Bone marrow (tissue), 2 donors: ENCODE measurements at regions not wholly inside any gene's neighbourhood (a gene's known extent, or its start where the extent isn't known, plus 50 kb on each side); places are given as distances from the start of the nearest gene placed in this dataset.

Experiments
- DNase-seq, 2 donors: peaks; one replicate each; lab custom pipeline; 2025; lab: John Stamatoyannopoulos, UW

GRCh38 chr4:23333946-23334878, 555.6 kb downstream of the PPARGC1A start:
- peak in 1 of 2 donors; percentile 76 for DNase-seq

GRCh38 chr4:23333556-23333945, 556.3 kb downstream of the PPARGC1A start:
- peak in 1 of 2 donors; percentile 35 for DNase-seq

- DNase-seq, result no peak
These were observed 557.5 kb downstream of the PPARGC1A start for GRCh38 chr4:23332313-23332712.

GRCh38 chr4:23327120-23327519, 562.7 kb downstream of the PPARGC1A start:
- no peak for DNase-seq

GRCh38 chr4:23324021-23324690, 565.7 kb downstream of the PPARGC1A start:
- peak in 1 of 2 donors; percentile 17 for DNase-seq

GRCh38 chr4:23323436-23323835, 566.4 kb downstream of the PPARGC1A start:
- no peak for DNase-seq

- no peak for DNase-seq
These were observed 567.1 kb downstream of the PPARGC1A start for GRCh38 chr4:23322732-23323131.

- no peak for DNase-seq
These were observed 568.8 kb downstream of the PPARGC1A start for GRCh38 chr4:23320931-23321587.

- DNase-seq, result no peak
These were observed 577.2 kb downstream of the PPARGC1A start for GRCh38 chr4:23312686-23313085.

GRCh38 chr4:23311983-23312382, 577.9 kb downstream of the PPARGC1A start:
- no peak for DNase-seq

GRCh38 chr4:23305026-23305425, 584.8 kb downstream of the PPARGC1A start:
- peak in 1 of 2 donors; percentile 4 for DNase-seq

GRCh38 chr4:23298371-23298770, 591.5 kb downstream of the PPARGC1A start:
- no peak for DNase-seq

- no peak for DNase-seq
These were observed 592.5 kb downstream of the PPARGC1A start for GRCh38 chr4:23297327-23297726.

GRCh38 chr4:23291139-23291538, 598.4 kb downstream of the GBA3 start:
- no peak for DNase-seq

- no peak for DNase-seq
These were observed 597.9 kb downstream of the GBA3 start for GRCh38 chr4:23290656-23291055.

- no peak for DNase-seq
These were observed 586.7 kb downstream of the GBA3 start for GRCh38 chr4:23279377-23279986.

- no peak for DNase-seq
These were observed 586.1 kb downstream of the GBA3 start for GRCh38 chr4:23278845-23279244.

- no peak for DNase-seq
These were observed 583.3 kb downstream of the GBA3 start for GRCh38 chr4:23276076-23276475.

- DNase-seq, result no peak
These were observed 576.8 kb downstream of the GBA3 start for GRCh38 chr4:23269566-23269965.

- no peak for DNase-seq
These were observed 575.5 kb downstream of the GBA3 start for GRCh38 chr4:23268072-23268771.

GRCh38 chr4:23266401-23266800, 573.7 kb downstream of the GBA3 start:
- DNase-seq, result no peak

- no peak for DNase-seq
These were observed 567.8 kb downstream of the GBA3 start for GRCh38 chr4:23260511-23260910.
